ENCODE measurements at regions not wholly inside any gene's neighbourhood (a gene's known extent, or its start where the extent isn't known, plus 50 kb on each side); places are given as distances from the start of the nearest gene placed in this dataset.

DNA sequence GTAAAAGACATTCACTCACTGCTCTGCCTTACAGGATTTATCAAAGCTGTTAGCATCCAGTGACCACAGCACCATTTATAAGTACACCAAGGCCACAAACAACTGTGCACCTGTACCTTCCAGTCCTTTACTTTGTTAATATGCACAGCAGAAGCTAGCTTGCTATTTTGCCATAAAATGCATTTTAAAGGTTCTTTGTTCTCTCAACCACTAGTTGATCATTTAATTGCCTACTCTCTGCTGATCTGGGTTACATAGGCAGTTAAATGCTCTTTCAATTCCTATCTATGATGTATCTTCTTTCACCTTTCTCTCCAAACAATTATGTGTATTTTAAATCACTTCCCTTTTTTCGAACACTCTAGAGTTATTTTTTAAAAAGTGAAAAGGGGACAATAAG, 126.4 kb downstream of the SIPA1L2 start:
- Histone ChIP-seq H3K9ac (replicated peaks; ENCODE audit: extremely low read depth, insufficient read depth, low read length) (no peak overlapping the region), H2AFZ (ENCODE audit: low read depth, low read length) (no peak overlapping the region), H3K9me1 (replicated peaks; ENCODE audit: control insufficient read depth, extremely low read depth, insufficient read depth, low read length) (no peaks in the 10 kb centered on the region), H3K9me3 (replicated peaks; ENCODE audit: control insufficient read depth, insufficient read depth, low read length) (no peaks in the 10 kb centered on the region), H3K79me2 (ENCODE audit: control insufficient read depth, insufficient read depth, low read length) (peaks cover 5% of the 10 kb centered on the region), H4K20me1 (replicated peaks; ENCODE audit: control insufficient read depth, extremely low read depth, insufficient read depth, low read length) (no peaks in the 10 kb centered on the region), H3K36me3 (ENCODE audit: control insufficient read depth in 2 of 2, extremely low read depth in 1 of 2, insufficient read depth in 2 of 2, low read length in 2 of 2) (no peaks in the 10 kb centered on the region), H3K4me1 (ENCODE audit: control insufficient read depth, extremely low read depth, insufficient read depth, low read length) (no peaks in the 10 kb centered on the region), H3K27me3 (ENCODE audit: control insufficient read depth in 2 of 2, insufficient read depth in 2 of 2, low read length in 2 of 2) (no peaks in the 10 kb centered on the region), H3K27ac (ENCODE audit: insufficient read depth, low read depth, low read length) (no peak overlapping the region), H3K4me3 (replicated peaks in 1 of 3; ENCODE audit: insufficient read depth in 1 of 3, low read depth in 1 of 3, low read length in 3 of 3) (no peak overlapping the region), H3K4me2 (ENCODE audit: insufficient read depth, low read length) (no peak overlapping the region)
- CTCF ChIA-PET: interaction anchor here (1.3 kb wide), 1 partner anchor 21 kb away, joined by 3 read pairs; no protein-coding TSS in a partner anchor
- POLR2A ChIA-PET: no interaction called here
- dilution Hi-C loops (cut with MboI; ENCODE audit: extremely low pct_ligation_motif_present, low sequenced_read_pairs): no loop called here
- DNase-seq (ENCODE audit: low read depth, low spot score) (no peak), FAIRE-seq (no peak)
- TF ChIP-seq POLR2AphosphoS5 (IDR thresholded peaks at IDR 0.05; ENCODE audit: insufficient read depth, low read depth, low read length): no peak
- TF ChIP-seq, protein P1, sequence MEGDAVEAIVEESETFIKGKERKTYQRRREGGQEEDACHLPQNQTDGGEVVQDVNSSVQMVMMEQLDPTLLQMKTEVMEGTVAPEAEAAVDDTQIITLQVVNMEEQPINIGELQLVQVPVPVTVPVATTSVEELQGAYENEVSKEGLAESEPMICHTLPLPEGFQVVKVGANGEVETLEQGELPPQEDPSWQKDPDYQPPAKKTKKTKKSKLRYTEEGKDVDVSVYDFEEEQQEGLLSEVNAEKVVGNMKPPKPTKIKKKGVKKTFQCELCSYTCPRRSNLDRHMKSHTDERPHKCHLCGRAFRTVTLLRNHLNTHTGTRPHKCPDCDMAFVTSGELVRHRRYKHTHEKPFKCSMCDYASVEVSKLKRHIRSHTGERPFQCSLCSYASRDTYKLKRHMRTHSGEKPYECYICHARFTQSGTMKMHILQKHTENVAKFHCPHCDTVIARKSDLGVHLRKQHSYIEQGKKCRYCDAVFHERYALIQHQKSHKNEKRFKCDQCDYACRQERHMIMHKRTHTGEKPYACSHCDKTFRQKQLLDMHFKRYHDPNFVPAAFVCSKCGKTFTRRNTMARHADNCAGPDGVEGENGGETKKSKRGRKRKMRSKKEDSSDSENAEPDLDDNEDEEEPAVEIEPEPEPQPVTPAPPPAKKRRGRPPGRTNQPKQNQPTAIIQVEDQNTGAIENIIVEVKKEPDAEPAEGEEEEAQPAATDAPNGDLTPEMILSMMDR (IDR thresholded peaks at IDR 0.05; ENCODE audit: extremely low read depth in 1 of 2, insufficient read depth in 1 of 2, low read depth in 1 of 2, low read length in 2 of 2): no peak
- TF ChIP-seq POLR2A (IDR thresholded peaks at IDR 0.05; ENCODE audit: low read depth, low read length): no peak
- TF ChIP-seq JUN (IDR thresholded peaks at IDR 0.05; ENCODE audit: borderline replicate concordance, insufficient read depth, insufficient read length, low read depth): no peak
- TF ChIP-seq MYC (IDR thresholded peaks at IDR 0.05; ENCODE audit: low read depth, low read length): no peak
- no peak for TF ChIP-seq MAX (IDR thresholded peaks at IDR 0.05; ENCODE audit: insufficient read depth, insufficient read length)
- no peak for TF ChIP-seq GATA2 (IDR thresholded peaks at IDR 0.05; ENCODE audit: insufficient read depth, insufficient read length, low read depth, low read length)
- TF ChIP-seq FOS (IDR thresholded peaks at IDR 0.05; ENCODE audit: borderline replicate concordance, insufficient read depth, low read length): no peak
- BruUV-seq (replicated peaks): no TSS peak
- intact Hi-C loops (cut with micrococcal nuclease): no loop called here

All from endothelial cell of umbilical vein (primary cell).